Activated CD4-positive, CD25-positive, alpha-beta regulatory T cell (primary cell): ENCODE measurements at regions not wholly inside any gene's neighbourhood (a gene's known extent, or its start where the extent isn't known, plus 50 kb on each side); places are given as distances from the start of the nearest gene placed in this dataset.
"Not testable (repeated sequence)": the region's sequence is repeated elsewhere in the genome, so short reads cannot be mapped to it uniquely, and the experiment has no call there.

Experiments
- DNase-seq, 4 experiments: peaks; one replicate each; lab custom pipeline; 2025; lab: John Stamatoyannopoulos, UW

- DNase-seq, result no peak
Observed at GRCh38 chr7:101708223-101708622, 79.1 kb upstream of the MYL10 start.

- no peak for DNase-seq
Observed at GRCh38 chr7:101712652-101713051, 83.6 kb upstream of the MYL10 start.

- DNase-seq, result no peak
Observed at GRCh38 chr7:101714097-101714496, 85.0 kb upstream of the MYL10 start.

GRCh38 chr7:101717628-101718357 is 88.7 kb upstream of the MYL10 start:
- no peak for DNase-seq

GRCh38 chr7:101718363-101719122 is 89.4 kb upstream of the MYL10 start:
- DNase-seq, result no peak

- no peak for DNase-seq
Observed at GRCh38 chr7:101719123-101719470, 90.0 kb upstream of the MYL10 start.

- DNase-seq, result no peak
Observed at GRCh38 chr7:101720324-101720723, 91.2 kb upstream of the MYL10 start.

- DNase-seq, result no peak
Observed at GRCh38 chr7:101722247-101722646, 93.2 kb upstream of the MYL10 start.

- DNase-seq, result no peak
Observed at GRCh38 chr7:101723835-101724234, 93.6 kb upstream of the CUX1 start.

- no peak for DNase-seq
Observed at GRCh38 chr7:101724957-101725356, 92.5 kb upstream of the CUX1 start.

- DNase-seq, result no peak
Observed at GRCh38 chr7:101725921-101726320, 91.5 kb upstream of the CUX1 start.

GRCh38 chr7:101727184-101727583 is 90.2 kb upstream of the CUX1 start:
- no peak for DNase-seq

- DNase-seq, result no peak
Observed at GRCh38 chr7:101728128-101728527, 89.3 kb upstream of the CUX1 start.

- not testable (repeated sequence) for DNase-seq
Observed at GRCh38 chr7:101728873-101729240, 88.6 kb upstream of the CUX1 start.

- no peak for DNase-seq
Observed at GRCh38 chr7:101729241-101729883, 88.1 kb upstream of the CUX1 start.

- DNase-seq, result no peak
Observed at GRCh38 chr7:101731502-101732084, 85.8 kb upstream of the CUX1 start.

GRCh38 chr7:101733713-101734475 is 83.5 kb upstream of the CUX1 start:
- DNase-seq, result no peak

GRCh38 chr7:101736084-101736483 is 81.3 kb upstream of the CUX1 start:
- no peak for DNase-seq

GRCh38 chr7:101739775-101740398 is 77.5 kb upstream of the CUX1 start:
- no peak for DNase-seq

- no peak for DNase-seq
Observed at GRCh38 chr7:101740981-101741725, 76.3 kb upstream of the CUX1 start.
